Neural progenitor cell (in vitro differentiated cells): ENCODE measurements at regions not wholly inside any gene's neighbourhood (a gene's known extent, or its start where the extent isn't known, plus 50 kb on each side); places are given as distances from the start of the nearest gene placed in this dataset.

ENCODE experiments used
- DNase-seq: peaks from one replicate; pipeline ENCODE4 v3.0.0-alpha.2; 2016; ENCODE audit warnings: low spot score
- H2AFZ ChIP-seq: fragments of 200-600 bp; sonication (generic); replicated peaks from 2 replicates; pipeline ENCODE4 v1.6.1; 2016; ENCODE audit warnings: antibody characterized with exemption
- H3F3A ChIP-seq: fragments of 200-600 bp; sonication (generic); 2 replicates; pipeline ENCODE4 v1.6.1; 2016; ENCODE audit warnings: antibody characterized with exemption, low read depth
- H3K27ac ChIP-seq: fragments of 200-600 bp; sonication (generic); 2 replicates; pipeline ENCODE4 v1.5.1; 2016; ENCODE audit warnings: mild to moderate bottlenecking
- H3K27me3 ChIP-seq: fragments of 200-600 bp; sonication (generic); 2 replicates; pipeline ENCODE4 v1.6.1; 2016; ENCODE audit warnings: mild to moderate bottlenecking, moderate library complexity
- H3K36me3 ChIP-seq: fragments of 200-600 bp; sonication (generic); 2 replicates; pipeline ENCODE4 v1.5.1; 2016
- H3K4me1 ChIP-seq: fragments of 200-600 bp; sonication (generic); 2 replicates; pipeline ENCODE4 v1.6.1; 2016; ENCODE audit warnings: mixed run types
- H3K4me2 ChIP-seq: fragments of 200-600 bp; sonication (generic); 2 replicates; pipeline ENCODE4 v1.6.1; 2016
- H3K4me3 ChIP-seq: fragments of 200-600 bp; sonication (generic); 2 replicates; pipeline ENCODE4 v1.5.1; 2016
- H3K79me2 ChIP-seq: fragments of 200-600 bp; sonication (generic); 2 replicates; pipeline ENCODE4 v1.6.1; 2016; ENCODE audit warnings: low read depth
- H3K9ac ChIP-seq: fragments of 200-600 bp; sonication (generic); 2 replicates; pipeline ENCODE4 v1.6.1; 2016
- H3K9me3 ChIP-seq: fragments of 200-600 bp; sonication (generic); 2 replicates; pipeline ENCODE4 v1.5.1; 2016; ENCODE audit warnings: low read depth
- H4K20me1 ChIP-seq: fragments of 200-600 bp; sonication (generic); 2 replicates; pipeline ENCODE4 v1.6.1; 2016; ENCODE audit warnings: low read depth
- H3K27ac Mint-ChIP-seq: 3 replicates; pipeline ENCODE4 v1.8.0; 2021; ENCODE audit warnings: mixed read lengths
- H3K27me3 Mint-ChIP-seq: 2 replicates; pipeline ENCODE4 v1.8.0; 2022; ENCODE audit warnings: low read depth, mild to moderate bottlenecking, inconsistent platforms, moderate library complexity, mixed read lengths; ENCODE audit not compliant: insufficient read depth
- H3K36me3 Mint-ChIP-seq: 3 replicates; pipeline ENCODE4 v1.8.0; 2021; ENCODE audit warnings: mixed read lengths
- H3K4me1 Mint-ChIP-seq: 3 replicates; pipeline ENCODE4 v1.8.0; 2021; ENCODE audit warnings: mixed read lengths
- H3K4me3 Mint-ChIP-seq: 3 replicates; pipeline ENCODE4 v1.8.0; 2021; ENCODE audit warnings: mild to moderate bottlenecking, moderate library complexity, mixed read lengths
- H3K9me3 Mint-ChIP-seq: 3 replicates; pipeline ENCODE4 v1.8.0; 2020; ENCODE audit warnings: mixed read lengths
- EZH2 ChIP-seq: fragments of 200-600 bp; sonication (generic); IDR thresholded peaks from 2 replicates; pipeline ENCODE4 v1.6.1; 2017; ENCODE audit warnings: antibody characterized with exemption, mild to moderate bottlenecking, moderate library complexity
- EZH2phosphoT487 ChIP-seq: fragments of 200-600 bp; sonication (generic); IDR thresholded peaks from 2 replicates; pipeline ENCODE4 v1.6.1; 2017; ENCODE audit warnings: antibody characterized with exemption
- TF ChIP-seq, protein P1 (sequence below): fragments of 200-600 bp; sonication (generic); IDR thresholded peaks from 2 replicates; pipeline ENCODE4 v1.5.1; 2017; ENCODE audit warnings: antibody characterized with exemption, mild to moderate bottlenecking

- Histone ChIP-seq H3K4me1 (no peaks in the 10 kb centered on the region), H3K79me2 (no peaks in the 10 kb centered on the region), H3K27ac (no peak overlapping the region), H3K27me3 (no peaks in the 10 kb centered on the region), H3K9ac (no peak overlapping the region), H3K4me2 (no peak overlapping the region), H3K36me3 (no peaks in the 10 kb centered on the region), H3K9me3 (no peaks in the 10 kb centered on the region), H4K20me1 (no peaks in the 10 kb centered on the region), H2AFZ (peak overlapping the region; percentile 19), H3F3A (no peaks in the 10 kb centered on the region), H3K4me3 (no peak overlapping the region)
- Mint-ChIP-seq H3K9me3 (no peaks in the 10 kb centered on the region), H3K36me3 (no peaks in the 10 kb centered on the region), H3K27ac (no peak overlapping the region), H3K4me3 (no peak overlapping the region), H3K27me3 (no peaks in the 10 kb centered on the region), H3K4me1 (no peaks in the 10 kb centered on the region)
- TF ChIP-seq EZH2 (no peak), EZH2phosphoT487 (no peak)
- TF ChIP-seq, protein P1, sequence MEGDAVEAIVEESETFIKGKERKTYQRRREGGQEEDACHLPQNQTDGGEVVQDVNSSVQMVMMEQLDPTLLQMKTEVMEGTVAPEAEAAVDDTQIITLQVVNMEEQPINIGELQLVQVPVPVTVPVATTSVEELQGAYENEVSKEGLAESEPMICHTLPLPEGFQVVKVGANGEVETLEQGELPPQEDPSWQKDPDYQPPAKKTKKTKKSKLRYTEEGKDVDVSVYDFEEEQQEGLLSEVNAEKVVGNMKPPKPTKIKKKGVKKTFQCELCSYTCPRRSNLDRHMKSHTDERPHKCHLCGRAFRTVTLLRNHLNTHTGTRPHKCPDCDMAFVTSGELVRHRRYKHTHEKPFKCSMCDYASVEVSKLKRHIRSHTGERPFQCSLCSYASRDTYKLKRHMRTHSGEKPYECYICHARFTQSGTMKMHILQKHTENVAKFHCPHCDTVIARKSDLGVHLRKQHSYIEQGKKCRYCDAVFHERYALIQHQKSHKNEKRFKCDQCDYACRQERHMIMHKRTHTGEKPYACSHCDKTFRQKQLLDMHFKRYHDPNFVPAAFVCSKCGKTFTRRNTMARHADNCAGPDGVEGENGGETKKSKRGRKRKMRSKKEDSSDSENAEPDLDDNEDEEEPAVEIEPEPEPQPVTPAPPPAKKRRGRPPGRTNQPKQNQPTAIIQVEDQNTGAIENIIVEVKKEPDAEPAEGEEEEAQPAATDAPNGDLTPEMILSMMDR: no peak
- no peak for DNase-seq
These were observed 667.1 kb upstream of the RGMB start for GRCh38 chr5:98106116-98107031.

DNA sequence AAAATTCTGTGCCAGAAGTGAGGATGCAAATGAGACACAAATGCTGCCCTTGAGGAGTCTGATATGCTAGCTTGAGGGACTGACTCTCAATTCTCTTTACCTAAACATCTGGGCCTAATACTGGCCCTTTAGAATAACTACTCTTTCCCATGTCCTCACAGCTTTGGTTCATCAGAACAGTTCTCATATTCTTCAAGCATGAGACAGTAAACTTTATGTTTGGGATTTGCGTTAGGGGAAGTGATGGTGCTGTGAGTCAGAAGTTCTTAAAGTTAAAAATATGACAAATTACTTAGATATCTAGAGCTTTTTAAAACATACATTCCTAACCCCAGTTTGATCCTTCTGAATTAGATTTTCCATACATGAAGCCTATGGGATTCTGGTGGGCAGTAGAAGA, 665.0 kb upstream of the RGMB start:
- TF ChIP-seq EZH2 (no peak), EZH2phosphoT487 (no peak)
- TF ChIP-seq, protein P1: no peak
- no peak overlapping the region for H3K9ac ChIP-seq
- no peaks in the 10 kb centered on the region for H3K36me3 Mint-ChIP-seq
- no peaks in the 10 kb centered on the region for H3F3A ChIP-seq
- H3K27ac ChIP-seq: no peak overlapping the region
- H3K4me3 Mint-ChIP-seq: no peak overlapping the region
- no peaks in the 10 kb centered on the region for H3K79me2 ChIP-seq
- no peaks in the 10 kb centered on the region for H4K20me1 ChIP-seq
- no peaks in the 10 kb centered on the region for H3K27me3 ChIP-seq
- no peaks in the 10 kb centered on the region for H3K36me3 ChIP-seq
- H3K4me1 Mint-ChIP-seq: no peaks in the 10 kb centered on the region
- H3K27ac Mint-ChIP-seq: no peak overlapping the region
- no peak overlapping the region for H2AFZ ChIP-seq
- no peaks in the 10 kb centered on the region for H3K9me3 Mint-ChIP-seq
- H3K27me3 Mint-ChIP-seq: peaks cover 2% of the 10 kb centered on the region
- no peaks in the 10 kb centered on the region for H3K9me3 ChIP-seq
- H3K4me3 ChIP-seq: no peak overlapping the region
- no peak overlapping the region for H3K4me2 ChIP-seq
- no peak for DNase-seq
- H3K4me1 ChIP-seq: no peaks in the 10 kb centered on the region

DNA sequence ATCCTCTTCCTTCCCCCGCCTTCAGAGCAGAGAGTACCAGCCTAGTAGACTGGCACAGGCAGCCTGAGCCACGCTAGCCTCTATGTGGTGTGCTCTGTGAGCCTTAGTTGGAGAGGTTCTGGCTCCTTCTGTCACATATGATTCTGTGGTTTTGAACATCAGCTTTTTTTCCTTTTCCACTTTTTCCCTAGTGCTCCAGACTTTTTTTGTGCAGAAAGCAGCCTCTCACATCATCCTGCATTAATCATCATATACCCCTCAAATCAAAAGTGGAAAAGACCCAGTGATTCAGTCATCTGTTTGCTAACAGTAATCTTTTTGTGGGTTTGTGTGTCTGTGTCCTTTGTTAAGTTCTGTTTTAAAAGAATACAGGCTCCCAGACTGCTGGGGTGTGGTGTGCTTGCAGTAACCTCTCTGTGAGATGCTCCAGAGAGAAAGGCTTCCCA, 663.9 kb upstream of the RGMB start:
- Histone ChIP-seq H3K9me3 (no peaks in the 10 kb centered on the region), H3K27ac (no peak overlapping the region), H3K4me1 (no peaks in the 10 kb centered on the region), H3F3A (no peaks in the 10 kb centered on the region), H3K36me3 (no peaks in the 10 kb centered on the region), H3K4me2 (no peak overlapping the region), H2AFZ (no peak overlapping the region), H4K20me1 (no peaks in the 10 kb centered on the region), H3K4me3 (no peak overlapping the region), H3K79me2 (no peaks in the 10 kb centered on the region), H3K9ac (no peak overlapping the region), H3K27me3 (no peaks in the 10 kb centered on the region)
- no peaks in the 10 kb centered on the region for H3K36me3 Mint-ChIP-seq
- no peak overlapping the region for H3K4me3 Mint-ChIP-seq
- no peaks in the 10 kb centered on the region for H3K4me1 Mint-ChIP-seq
- H3K9me3 Mint-ChIP-seq: no peaks in the 10 kb centered on the region
- peaks cover 2% of the 10 kb centered on the region for H3K27me3 Mint-ChIP-seq
- no peak overlapping the region for H3K27ac Mint-ChIP-seq
- no peak for TF ChIP-seq EZH2phosphoT487
- no peak for TF ChIP-seq EZH2
- DNase-seq: no peak

DNA sequence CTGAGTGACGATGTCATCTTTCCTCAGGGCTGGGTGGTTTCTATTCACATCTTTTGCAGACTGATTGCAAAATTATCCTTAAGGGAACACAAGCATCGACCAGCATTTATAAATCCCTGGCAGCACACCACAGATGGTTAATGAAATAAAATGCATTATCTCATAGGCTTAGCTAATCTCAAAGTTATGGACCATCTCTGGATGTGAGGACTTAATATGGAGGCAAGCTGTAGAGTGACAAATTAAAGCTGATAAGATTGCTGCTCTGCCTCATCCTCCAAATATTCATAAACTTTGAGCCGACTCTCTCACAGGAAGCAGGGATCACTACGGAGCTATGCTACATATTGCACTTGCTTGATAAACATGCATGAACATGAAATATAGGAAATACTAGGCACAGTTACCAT, 663.2 kb upstream of the RGMB start:
- H3K27me3 ChIP-seq: no peaks in the 10 kb centered on the region
- no peak overlapping the region for H3K4me2 ChIP-seq
- H3F3A ChIP-seq: no peaks in the 10 kb centered on the region
- no peak overlapping the region for H3K27ac ChIP-seq
- H3K9ac ChIP-seq: no peak overlapping the region
- Mint-ChIP-seq H3K27me3 (peaks cover 2% of the 10 kb centered on the region), H3K4me1 (no peaks in the 10 kb centered on the region), H3K9me3 (no peaks in the 10 kb centered on the region), H3K4me3 (no peak overlapping the region), H3K27ac (no peak overlapping the region), H3K36me3 (no peaks in the 10 kb centered on the region)
- no peaks in the 10 kb centered on the region for H3K36me3 ChIP-seq
- TF ChIP-seq EZH2 (no peak), EZH2phosphoT487 (no peak)
- TF ChIP-seq, protein P1: no peak
- no peaks in the 10 kb centered on the region for H4K20me1 ChIP-seq
- no peak overlapping the region for H2AFZ ChIP-seq
- no peaks in the 10 kb centered on the region for H3K9me3 ChIP-seq
- H3K4me3 ChIP-seq: no peak overlapping the region
- no peaks in the 10 kb centered on the region for H3K79me2 ChIP-seq
- no peaks in the 10 kb centered on the region for H3K4me1 ChIP-seq
- no peak for DNase-seq
